PFSK-1 (cell line): ENCODE measurements at regions not wholly inside any gene's neighbourhood (a gene's known extent, or its start where the extent isn't known, plus 50 kb on each side); places are given as distances from the start of the nearest gene placed in this dataset.

ENCODE experiments used
- FOXP2 ChIP-seq: optimal IDR thresholded peaks from 2 replicates; pipeline ENCODE3; 2011; ENCODE audit warnings: borderline replicate concordance, control low read depth, inconsistent platforms; ENCODE audit not compliant: insufficient read depth; ENCODE audit errors: extremely low read length, extremely low read depth
- POLR2AphosphoS5 ChIP-seq: IDR thresholded peaks from 2 replicates; pipeline ENCODE4 v1.6.1; 2012; ENCODE audit warnings: low read depth, mild to moderate bottlenecking, control low read depth, low read length, moderate library complexity
- SIN3A ChIP-seq: IDR thresholded peaks from 2 replicates; pipeline ENCODE4 v1.6.1; 2012; ENCODE audit warnings: mild to moderate bottlenecking, low read length, moderate library complexity, borderline replicate concordance; ENCODE audit not compliant: insufficient read depth
- TAF1 ChIP-seq: IDR thresholded peaks from 2 replicates; pipeline ENCODE4 v1.6.1; 2012; ENCODE audit warnings: low read length, control low read depth, borderline replicate concordance; ENCODE audit not compliant: insufficient read depth
- TF ChIP-seq, protein P1 (sequence below), 2 experiments: IDR thresholded peaks; 2 replicates each; pipeline versions ENCODE4 v1.6.1 to v1.8.0; 2011 to 2012; ENCODE audit warnings: low read depth in 2 of 2, low read length in 2 of 2, control low read depth in 1 of 2, inconsistent platforms in 1 of 2, mild to moderate bottlenecking in 1 of 2, moderate library complexity in 1 of 2; ENCODE audit not compliant: insufficient read depth in 1 of 2

DNA sequence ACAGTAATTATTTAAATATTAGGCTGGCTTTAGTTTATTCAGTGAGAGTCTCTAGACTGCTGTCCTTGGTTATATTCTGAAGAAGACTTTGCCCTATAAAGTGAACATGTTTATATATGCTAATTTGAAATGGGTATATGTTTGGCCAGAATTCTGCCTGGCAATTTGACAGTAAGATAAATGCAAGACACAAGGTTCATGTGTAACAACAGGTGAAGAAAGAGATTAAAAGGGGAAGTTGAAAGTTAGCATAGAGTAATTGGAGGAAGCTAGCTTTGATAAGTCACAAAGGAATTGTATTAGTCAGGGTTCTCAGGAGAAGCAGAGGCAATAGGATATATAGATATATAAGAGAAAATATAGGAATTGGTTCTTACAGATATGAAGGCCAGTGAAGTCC, 191.4 kb downstream of the CENPW start:
- TF ChIP-seq FOXP2 (no peak), TAF1 (no peak), POLR2AphosphoS5 (no peak), SIN3A (no peak)
- TF ChIP-seq, protein P1, sequence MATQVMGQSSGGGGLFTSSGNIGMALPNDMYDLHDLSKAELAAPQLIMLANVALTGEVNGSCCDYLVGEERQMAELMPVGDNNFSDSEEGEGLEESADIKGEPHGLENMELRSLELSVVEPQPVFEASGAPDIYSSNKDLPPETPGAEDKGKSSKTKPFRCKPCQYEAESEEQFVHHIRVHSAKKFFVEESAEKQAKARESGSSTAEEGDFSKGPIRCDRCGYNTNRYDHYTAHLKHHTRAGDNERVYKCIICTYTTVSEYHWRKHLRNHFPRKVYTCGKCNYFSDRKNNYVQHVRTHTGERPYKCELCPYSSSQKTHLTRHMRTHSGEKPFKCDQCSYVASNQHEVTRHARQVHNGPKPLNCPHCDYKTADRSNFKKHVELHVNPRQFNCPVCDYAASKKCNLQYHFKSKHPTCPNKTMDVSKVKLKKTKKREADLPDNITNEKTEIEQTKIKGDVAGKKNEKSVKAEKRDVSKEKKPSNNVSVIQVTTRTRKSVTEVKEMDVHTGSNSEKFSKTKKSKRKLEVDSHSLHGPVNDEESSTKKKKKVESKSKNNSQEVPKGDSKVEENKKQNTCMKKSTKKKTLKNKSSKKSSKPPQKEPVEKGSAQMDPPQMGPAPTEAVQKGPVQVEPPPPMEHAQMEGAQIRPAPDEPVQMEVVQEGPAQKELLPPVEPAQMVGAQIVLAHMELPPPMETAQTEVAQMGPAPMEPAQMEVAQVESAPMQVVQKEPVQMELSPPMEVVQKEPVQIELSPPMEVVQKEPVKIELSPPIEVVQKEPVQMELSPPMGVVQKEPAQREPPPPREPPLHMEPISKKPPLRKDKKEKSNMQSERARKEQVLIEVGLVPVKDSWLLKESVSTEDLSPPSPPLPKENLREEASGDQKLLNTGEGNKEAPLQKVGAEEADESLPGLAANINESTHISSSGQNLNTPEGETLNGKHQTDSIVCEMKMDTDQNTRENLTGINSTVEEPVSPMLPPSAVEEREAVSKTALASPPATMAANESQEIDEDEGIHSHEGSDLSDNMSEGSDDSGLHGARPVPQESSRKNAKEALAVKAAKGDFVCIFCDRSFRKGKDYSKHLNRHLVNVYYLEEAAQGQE (IDR thresholded peaks at IDR 0.05; ENCODE audit: insufficient read depth in 1 of 2, low read depth in 2 of 2, low read length in 2 of 2) = no peak

DNA sequence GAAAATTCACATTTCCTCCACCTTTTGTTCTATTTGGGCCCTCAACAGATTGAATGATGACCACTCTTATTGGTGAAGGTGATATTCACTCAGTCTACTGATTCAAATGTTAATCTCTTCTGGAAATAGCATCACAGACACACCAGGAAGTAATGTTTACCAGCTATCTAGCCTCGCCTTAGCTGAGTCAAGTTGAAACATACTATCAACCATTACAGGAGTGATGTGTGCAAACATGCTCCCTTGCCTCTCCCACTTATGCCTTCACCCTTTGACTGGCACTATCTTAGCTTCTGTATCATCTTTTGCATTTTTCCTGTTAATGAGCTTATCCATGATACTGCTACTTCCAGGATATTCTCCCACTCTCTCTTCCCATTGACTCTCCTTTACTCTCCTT, 191.9 kb downstream of the CENPW start:
- TF ChIP-seq FOXP2 (no peak), SIN3A (no peak), TAF1 (no peak), POLR2AphosphoS5 (no peak)
- TF ChIP-seq, protein P1 (IDR thresholded peaks at IDR 0.05; ENCODE audit: insufficient read depth in 1 of 2, low read depth in 2 of 2, low read length in 2 of 2) = no peak

DNA sequence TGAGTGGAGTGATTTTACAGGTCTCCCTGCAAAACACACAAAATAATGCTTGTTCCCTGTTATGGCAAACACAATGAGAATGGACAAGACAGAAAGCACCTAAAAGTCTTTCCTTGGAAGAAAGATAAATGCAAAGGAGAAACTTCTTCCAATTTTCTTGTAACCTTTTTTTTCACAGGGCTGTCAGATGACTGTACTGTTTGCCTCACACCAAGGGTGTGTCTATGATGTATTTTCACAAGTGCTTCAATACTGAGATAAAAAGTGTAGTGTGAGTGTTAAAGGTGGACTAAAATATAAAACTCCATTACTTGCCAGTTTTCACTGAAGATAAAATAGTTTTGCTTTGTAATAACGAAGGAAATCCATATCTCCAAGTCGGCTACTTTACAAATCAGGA, 194.5 kb downstream of the CENPW start:
- TF ChIP-seq FOXP2 = no peak
- no peak for TF ChIP-seq TAF1
- no peak for TF ChIP-seq SIN3A
- TF ChIP-seq POLR2AphosphoS5 = no peak
- TF ChIP-seq, protein P1 (IDR thresholded peaks at IDR 0.05; ENCODE audit: insufficient read depth in 1 of 2, low read depth in 2 of 2, low read length in 2 of 2) = no peak

DNA sequence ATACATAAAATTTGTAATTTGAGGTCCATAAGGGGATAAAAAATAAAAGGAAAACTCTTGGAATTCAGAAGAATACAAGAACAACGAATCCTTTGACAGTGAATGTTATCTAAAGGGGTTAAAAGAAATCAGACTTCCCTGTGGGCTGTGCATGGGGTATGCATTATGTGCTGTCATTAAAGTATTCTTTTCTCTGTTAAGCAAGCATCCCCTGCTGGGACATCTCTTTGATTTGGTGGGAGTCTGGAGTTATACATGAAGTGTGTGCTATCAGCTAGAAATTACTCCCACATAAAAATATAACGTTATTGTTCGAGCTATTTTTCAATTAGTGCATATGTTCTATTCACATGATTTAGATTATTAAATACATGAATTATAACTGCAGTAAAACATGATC, 195.2 kb downstream of the CENPW start:
- TF ChIP-seq SIN3A (no peak), TAF1 (no peak), POLR2AphosphoS5 (no peak)
- TF ChIP-seq, protein P1 (IDR thresholded peaks at IDR 0.05; ENCODE audit: insufficient read depth in 1 of 2, low read depth in 2 of 2, low read length in 2 of 2) = no peak

DNA sequence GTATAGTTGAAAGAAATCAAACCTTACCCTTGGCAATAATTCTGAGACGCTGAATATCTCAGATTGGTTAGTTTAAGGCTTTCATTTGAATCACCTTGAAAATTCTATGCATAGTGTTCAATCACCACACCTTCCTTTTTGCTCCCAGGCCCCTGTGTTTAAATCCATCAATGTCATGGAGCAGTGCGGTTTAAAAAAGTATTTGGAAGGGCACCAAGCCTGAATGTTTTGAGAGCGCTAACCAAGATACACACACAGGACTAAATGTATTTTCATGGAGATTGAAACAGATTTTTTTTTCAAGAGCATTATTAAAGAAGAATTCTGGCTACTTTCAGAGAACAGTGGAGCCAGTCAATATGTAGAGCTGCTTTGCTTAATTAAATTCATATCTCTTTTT, 195.7 kb downstream of the CENPW start:
- TF ChIP-seq TAF1 (no peak), SIN3A (no peak)
- TF ChIP-seq, protein P1 (IDR thresholded peaks at IDR 0.05; ENCODE audit: insufficient read depth in 1 of 2, low read depth in 2 of 2, low read length in 2 of 2) = no peak
